ENCODE measurements at regions not wholly inside any gene's neighbourhood (a gene's known extent, or its start where the extent isn't known, plus 50 kb on each side); places are given as distances from the start of the nearest gene placed in this dataset.

- H3K36me3 ChIP-seq (ENCODE audit: control insufficient read depth in 4 of 4, insufficient read depth in 3 of 4, low read depth in 1 of 4, low read length in 3 of 4), result no peaks in the 10 kb centered on the region
- H3K4me3 ChIP-seq (ENCODE audit: low read depth in 1 of 3, low read length in 3 of 3), result no peak overlapping the region
- 72% methylated on average over 2 of the region's 2 CpGs for WGBS
- TF ChIP-seq JUND (IDR thresholded peaks at IDR 0.05), result no peak
- no peak for TF ChIP-seq RXRA (IDR thresholded peaks at IDR 0.05)
- no peak for TF ChIP-seq FOXA2 (IDR thresholded peaks at IDR 0.05)
- no peak for TF ChIP-seq HNF4G (IDR thresholded peaks at IDR 0.05)
- TF ChIP-seq, protein P1, sequence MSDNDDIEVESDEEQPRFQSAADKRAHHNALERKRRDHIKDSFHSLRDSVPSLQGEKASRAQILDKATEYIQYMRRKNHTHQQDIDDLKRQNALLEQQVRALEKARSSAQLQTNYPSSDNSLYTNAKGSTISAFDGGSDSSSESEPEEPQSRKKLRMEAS (IDR thresholded peaks at IDR 0.05), result no peak
- TF ChIP-seq SP1 (IDR thresholded peaks at IDR 0.05), result no peak
- no peak for TF ChIP-seq YY1 (IDR thresholded peaks at IDR 0.05)
- no peak for TF ChIP-seq TAF1 (conservative IDR thresholded peaks at IDR 0.05)
- no peak for TF ChIP-seq RAD21 (IDR thresholded peaks at IDR 0.05)
- TF ChIP-seq REST (IDR thresholded peaks at IDR 0.05), result no peak
- TF ChIP-seq, protein P2, sequence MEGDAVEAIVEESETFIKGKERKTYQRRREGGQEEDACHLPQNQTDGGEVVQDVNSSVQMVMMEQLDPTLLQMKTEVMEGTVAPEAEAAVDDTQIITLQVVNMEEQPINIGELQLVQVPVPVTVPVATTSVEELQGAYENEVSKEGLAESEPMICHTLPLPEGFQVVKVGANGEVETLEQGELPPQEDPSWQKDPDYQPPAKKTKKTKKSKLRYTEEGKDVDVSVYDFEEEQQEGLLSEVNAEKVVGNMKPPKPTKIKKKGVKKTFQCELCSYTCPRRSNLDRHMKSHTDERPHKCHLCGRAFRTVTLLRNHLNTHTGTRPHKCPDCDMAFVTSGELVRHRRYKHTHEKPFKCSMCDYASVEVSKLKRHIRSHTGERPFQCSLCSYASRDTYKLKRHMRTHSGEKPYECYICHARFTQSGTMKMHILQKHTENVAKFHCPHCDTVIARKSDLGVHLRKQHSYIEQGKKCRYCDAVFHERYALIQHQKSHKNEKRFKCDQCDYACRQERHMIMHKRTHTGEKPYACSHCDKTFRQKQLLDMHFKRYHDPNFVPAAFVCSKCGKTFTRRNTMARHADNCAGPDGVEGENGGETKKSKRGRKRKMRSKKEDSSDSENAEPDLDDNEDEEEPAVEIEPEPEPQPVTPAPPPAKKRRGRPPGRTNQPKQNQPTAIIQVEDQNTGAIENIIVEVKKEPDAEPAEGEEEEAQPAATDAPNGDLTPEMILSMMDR (IDR thresholded peaks at IDR 0.05; ENCODE audit: low read depth, low read length, missing input control), result no peak
- TF ChIP-seq NR2F2 (IDR thresholded peaks at IDR 0.05), result no peak
- no peak for TF ChIP-seq GABPA (IDR thresholded peaks at IDR 0.05 in 1 of 2, conservative IDR thresholded peaks at IDR 0.05 in 1 of 2)
- no peaks in the 10 kb centered on the region for H3K4me1 ChIP-seq (ENCODE audit: control insufficient read depth in 4 of 4, insufficient read depth in 4 of 4, low read length in 3 of 4)
- no peak for DNase-seq (ENCODE audit: low spot score)
- H3K27me3 ChIP-seq (ENCODE audit: control insufficient read depth in 4 of 4, insufficient read depth in 4 of 4, low read length in 3 of 4), result no peaks in the 10 kb centered on the region
- no peaks in the 10 kb centered on the region for H3K9me3 ChIP-seq (ENCODE audit: control insufficient read depth in 4 of 4, low read length in 3 of 4)
- no peak overlapping the region for H3K9ac ChIP-seq (ENCODE audit: low read depth in 1 of 2, low read length in 2 of 2)
- H3K27ac ChIP-seq (ENCODE audit: low read depth in 1 of 2, low read length in 2 of 2), result no peak overlapping the region
Observed at GRCh38 chr6:76768556-76768955, 694.7 kb downstream of the HTR1B start.

DNA sequence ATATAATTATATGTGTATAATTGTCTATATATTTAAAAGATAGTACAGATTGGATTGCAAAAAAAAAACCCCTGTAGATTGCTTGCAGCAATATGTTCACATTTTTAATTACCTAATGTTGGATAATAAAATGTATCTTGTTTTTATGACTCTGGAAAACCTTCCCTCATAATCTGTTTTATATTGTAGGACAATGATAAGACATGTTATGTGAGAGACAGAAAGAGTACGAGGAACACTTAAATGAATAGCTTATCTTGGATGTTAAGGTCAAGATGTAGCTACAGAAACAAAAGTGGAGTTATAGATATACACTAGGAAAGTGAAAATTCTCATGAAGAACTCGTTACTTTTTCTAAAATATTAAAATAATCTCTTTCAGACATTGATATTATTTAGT is 691.6 kb upstream of the IMPG1 start:
- Histone ChIP-seq H3K9me3 (ENCODE audit: control insufficient read depth in 4 of 4, low read length in 3 of 4) (no peaks in the 10 kb centered on the region), H3K27ac (ENCODE audit: low read depth in 1 of 2, low read length in 2 of 2) (no peak overlapping the region), H3K27me3 (ENCODE audit: control insufficient read depth in 4 of 4, insufficient read depth in 4 of 4, low read length in 3 of 4) (no peaks in the 10 kb centered on the region), H3K4me1 (ENCODE audit: control insufficient read depth in 4 of 4, insufficient read depth in 4 of 4, low read length in 3 of 4) (no peaks in the 10 kb centered on the region), H3K9ac (ENCODE audit: low read depth in 1 of 2, low read length in 2 of 2) (no peak overlapping the region), H3K36me3 (ENCODE audit: control insufficient read depth in 4 of 4, insufficient read depth in 3 of 4, low read depth in 1 of 4, low read length in 3 of 4) (no peaks in the 10 kb centered on the region), H3K4me3 (ENCODE audit: low read depth in 1 of 3, low read length in 3 of 3) (no peak overlapping the region)
- no peak for TF ChIP-seq ZBTB33 (IDR thresholded peaks at IDR 0.05)
- TF ChIP-seq FOXA1 (IDR thresholded peaks at IDR 0.05), result no peak
- no peak for TF ChIP-seq RAD21 (IDR thresholded peaks at IDR 0.05)
- TF ChIP-seq REST (IDR thresholded peaks at IDR 0.05), result no peak
- no peak for TF ChIP-seq ATF3 (IDR thresholded peaks at IDR 0.05)
- no peak for TF ChIP-seq RXRA (IDR thresholded peaks at IDR 0.05)
- TF ChIP-seq YY1 (IDR thresholded peaks at IDR 0.05), result no peak
- TF ChIP-seq HNF4A (conservative IDR thresholded peaks at IDR 0.05), result no peak
- TF ChIP-seq, protein P2 (IDR thresholded peaks at IDR 0.05; ENCODE audit: low read depth, low read length, missing input control), result no peak
- TF ChIP-seq FOXA2 (IDR thresholded peaks at IDR 0.05), result no peak
- TF ChIP-seq TAF1 (conservative IDR thresholded peaks at IDR 0.05), result no peak
- TF ChIP-seq EGR1 (IDR thresholded peaks at IDR 0.05; ENCODE audit: low read depth in 2 of 2), result no peak
- no peak for TF ChIP-seq JUND (IDR thresholded peaks at IDR 0.05)
- TF ChIP-seq, protein P1 (IDR thresholded peaks at IDR 0.05), result no peak
- TF ChIP-seq SP1 (IDR thresholded peaks at IDR 0.05), result no peak
- no peak for TF ChIP-seq HNF4G (IDR thresholded peaks at IDR 0.05)
- no peak for DNase-seq (ENCODE audit: low spot score)
- 62% methylated on average over 2 of the region's 2 CpGs for WGBS

Measured in liver (tissue), 8 donors.